ENCODE measurements at regions not wholly inside any gene's neighbourhood (a gene's known extent, or its start where the extent isn't known, plus 50 kb on each side); places are given as distances from the start of the nearest gene placed in this dataset.
"Not testable (repeated sequence)": the region's sequence is repeated elsewhere in the genome, so short reads cannot be mapped to it uniquely, and the experiment has no call there.

DNA sequence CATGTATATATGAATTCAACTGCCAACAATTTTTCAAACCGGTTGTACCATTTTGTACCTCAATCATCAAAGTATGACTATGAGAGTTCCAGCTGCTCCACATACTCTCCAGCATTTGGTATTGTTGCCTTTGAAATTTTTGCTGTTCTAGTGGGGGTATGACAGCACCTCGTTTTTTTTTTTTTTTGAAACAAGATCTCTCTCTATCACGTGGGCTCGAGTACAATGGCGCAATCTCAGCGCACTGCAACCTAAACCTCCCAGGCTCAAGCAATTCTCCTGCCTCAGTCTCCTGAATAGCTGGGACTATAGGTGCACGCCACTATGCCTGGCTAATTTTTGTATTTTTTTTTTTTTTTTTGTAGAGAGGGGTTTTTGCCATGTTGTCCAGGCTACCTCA is 144.7 kb upstream of the JARID2 start:
- no peak for DNase-seq (ENCODE audit: low read depth)
- in situ Hi-C loops (cut with HindIII; ENCODE audit: low pct_unique_long_range_greater_than_20kb, low sequenced_read_pairs), result no loop called here

DNA sequence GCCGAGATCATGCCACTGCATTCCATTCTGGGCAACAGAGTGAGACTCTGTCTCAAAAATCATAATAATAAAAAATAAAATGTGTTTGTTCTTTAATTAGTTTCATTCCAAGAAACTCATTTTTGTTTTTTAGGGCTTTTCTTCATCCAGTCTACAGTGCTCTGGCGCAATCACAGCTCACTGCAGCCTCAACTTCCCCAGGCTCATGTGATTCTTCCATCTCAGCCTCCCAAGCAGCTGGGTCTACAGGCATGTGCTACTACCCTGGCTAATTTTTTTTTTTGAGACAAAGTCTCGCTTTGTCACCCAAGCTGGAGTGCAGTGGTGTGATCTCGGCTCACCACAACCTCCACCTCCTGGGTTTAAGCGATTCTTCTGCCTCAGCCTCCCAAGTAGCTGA is 143.6 kb upstream of the JARID2 start:
- DNase-seq (ENCODE audit: low read depth), result no peak
- in situ Hi-C loops (cut with HindIII; ENCODE audit: low pct_unique_long_range_greater_than_20kb, low sequenced_read_pairs), result no loop called here

DNA sequence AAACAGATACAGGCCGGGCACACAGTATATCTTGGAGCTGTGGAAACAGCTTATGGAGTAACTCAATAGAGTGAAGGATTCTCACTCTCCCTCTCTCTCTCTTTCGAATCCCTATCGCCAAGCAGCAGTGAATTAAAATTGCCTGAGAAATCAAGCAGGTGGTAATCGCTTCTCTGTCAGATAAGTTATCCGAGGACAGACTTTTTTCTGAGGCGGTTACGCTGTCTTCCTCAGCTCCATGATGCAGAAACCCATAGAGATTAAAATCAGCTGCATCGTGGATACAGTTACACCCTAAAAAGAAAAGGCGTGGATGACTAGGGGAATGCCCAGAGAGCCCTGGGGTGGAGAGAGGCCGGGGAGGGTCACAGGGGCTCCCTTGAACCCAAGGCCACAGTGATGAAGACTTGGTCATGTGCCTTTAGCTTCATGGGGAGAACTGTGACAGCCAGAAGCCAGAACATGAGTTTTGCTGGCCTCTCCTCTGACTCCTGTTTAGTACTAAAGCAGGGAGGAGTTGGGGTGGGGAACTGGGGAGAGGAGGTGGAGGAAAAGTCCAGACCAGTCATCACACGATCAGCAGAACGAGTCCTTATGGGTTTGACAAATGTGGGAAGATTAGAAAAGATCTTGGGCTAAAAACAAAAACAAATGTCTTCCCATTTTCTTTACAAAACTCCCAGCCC is 138.8 kb upstream of the JARID2 start:
- DNase-seq (ENCODE audit: low read depth), result no peak
- in situ Hi-C loops (cut with HindIII; ENCODE audit: low pct_unique_long_range_greater_than_20kb, low sequenced_read_pairs), result no loop called here

DNA sequence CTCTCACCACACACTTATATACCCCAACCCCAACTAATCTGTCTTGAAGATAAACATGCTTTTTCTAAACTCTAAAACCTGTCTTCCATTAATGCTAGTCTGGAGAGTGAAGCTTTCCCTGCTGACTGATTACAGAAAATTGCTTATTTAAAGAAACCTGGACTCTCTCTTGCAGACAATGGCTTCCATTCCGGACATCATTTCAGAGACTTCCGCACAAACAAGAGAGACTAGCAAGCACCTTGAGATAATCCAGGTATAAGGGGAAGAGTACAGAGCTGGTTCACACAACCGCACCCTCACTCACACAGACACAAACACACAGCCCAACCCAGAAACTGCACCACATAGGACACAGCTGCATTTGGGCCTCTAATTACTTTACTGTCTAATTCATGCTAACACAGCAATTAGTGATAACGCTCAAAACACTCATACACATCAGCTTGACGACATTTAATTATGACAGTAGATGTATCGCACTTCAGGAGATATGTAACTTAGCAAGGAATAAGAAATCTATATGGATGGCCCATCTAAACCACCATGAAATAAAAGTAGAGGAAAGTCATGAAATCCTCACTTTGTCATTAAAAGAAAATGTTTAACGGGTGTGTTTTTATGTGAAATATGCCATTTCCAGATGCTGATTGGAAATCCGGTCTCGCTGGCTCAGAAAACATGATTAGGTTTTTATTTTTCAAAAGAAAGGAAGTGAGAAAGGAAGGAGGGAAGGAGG is 138.1 kb upstream of the JARID2 start:
- DNase-seq (ENCODE audit: low read depth), result no peak
- in situ Hi-C loops (cut with HindIII; ENCODE audit: low pct_unique_long_range_greater_than_20kb, low sequenced_read_pairs), result no loop called here

DNA sequence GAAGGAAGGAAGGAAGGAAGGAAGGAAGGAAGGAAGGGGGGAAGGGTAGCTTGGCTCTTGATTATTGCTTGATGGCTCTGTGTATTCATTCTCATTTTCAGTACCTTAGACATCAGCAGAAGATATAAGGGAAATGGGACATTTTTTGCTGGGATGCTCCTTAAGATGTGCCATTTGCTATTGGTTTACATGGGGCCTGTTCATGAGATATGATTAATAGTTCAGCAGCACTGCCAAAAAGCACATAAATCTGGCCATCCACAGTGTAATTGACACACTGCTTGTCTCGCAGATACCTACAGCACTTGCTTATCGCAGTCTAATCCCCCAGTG is 137.5 kb upstream of the JARID2 start:
- no peak for DNase-seq (ENCODE audit: low read depth)
- in situ Hi-C loops (cut with HindIII; ENCODE audit: low pct_unique_long_range_greater_than_20kb, low sequenced_read_pairs), result no loop called here

DNA sequence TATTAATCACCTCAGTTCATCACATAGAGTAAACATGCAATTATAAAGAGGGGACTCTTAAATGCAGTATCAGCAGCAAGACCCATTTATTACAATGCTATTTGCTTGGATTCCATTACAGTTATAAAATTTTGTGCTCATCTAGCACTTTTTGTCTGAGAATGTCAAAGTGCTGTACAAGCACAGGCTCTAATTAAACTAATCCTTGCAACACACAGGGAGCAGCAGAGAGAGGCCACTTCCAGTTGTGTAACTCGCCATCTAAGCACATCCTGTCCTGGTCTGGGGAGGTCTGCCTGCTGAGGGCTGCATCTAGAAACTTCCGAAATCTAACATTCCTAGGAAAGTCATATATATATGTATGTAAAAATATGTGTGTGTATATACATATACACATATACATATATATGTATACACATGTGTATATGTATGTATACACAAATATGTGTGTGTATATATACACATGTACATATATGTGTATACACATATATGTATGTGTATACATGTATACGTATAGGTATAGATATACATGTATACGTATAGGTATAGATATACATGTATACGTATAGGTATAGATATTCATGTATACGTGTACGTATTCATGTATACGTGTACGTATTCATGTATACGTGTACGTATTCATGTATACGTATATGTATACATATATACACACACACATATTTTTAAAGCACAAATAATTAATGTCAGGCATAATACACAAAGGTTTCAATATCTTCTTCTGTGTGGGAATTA is 136.4 kb upstream of the JARID2 start:
- in situ Hi-C loops (cut with HindIII; ENCODE audit: low pct_unique_long_range_greater_than_20kb, low sequenced_read_pairs), result no loop called here
- DNase-seq (ENCODE audit: low read depth), result no peak

DNA sequence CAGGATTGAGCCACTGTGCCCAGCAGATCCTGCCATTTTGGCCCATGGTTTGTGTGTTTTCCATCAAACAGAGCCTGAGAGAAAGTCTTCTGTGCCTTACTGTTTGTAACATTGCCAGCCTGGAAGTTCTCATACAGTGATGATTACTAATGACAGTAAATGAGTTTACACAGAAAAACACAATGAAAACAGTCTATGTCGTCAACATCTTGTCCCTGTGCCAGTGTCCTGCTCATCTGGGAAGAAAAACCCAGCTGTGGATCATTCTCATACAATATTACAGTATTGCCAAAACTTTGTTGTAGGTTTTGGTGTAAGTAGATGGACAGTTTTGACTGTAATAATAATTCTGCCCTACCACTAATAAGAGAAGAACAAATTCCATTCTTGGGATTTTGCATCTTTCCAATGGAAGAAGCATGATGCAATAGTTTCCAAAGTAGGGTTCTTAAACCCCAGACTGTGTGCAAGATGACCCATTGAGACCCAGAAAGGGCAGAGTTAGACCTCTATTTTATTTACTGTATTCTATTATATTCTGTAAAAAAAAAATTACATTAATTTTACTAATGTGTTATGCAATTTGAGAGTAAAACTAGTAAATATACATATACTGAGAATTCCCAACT is 135.0 kb upstream of the JARID2 start:
- in situ Hi-C loops (cut with HindIII; ENCODE audit: low pct_unique_long_range_greater_than_20kb, low sequenced_read_pairs), result no loop called here

DNA sequence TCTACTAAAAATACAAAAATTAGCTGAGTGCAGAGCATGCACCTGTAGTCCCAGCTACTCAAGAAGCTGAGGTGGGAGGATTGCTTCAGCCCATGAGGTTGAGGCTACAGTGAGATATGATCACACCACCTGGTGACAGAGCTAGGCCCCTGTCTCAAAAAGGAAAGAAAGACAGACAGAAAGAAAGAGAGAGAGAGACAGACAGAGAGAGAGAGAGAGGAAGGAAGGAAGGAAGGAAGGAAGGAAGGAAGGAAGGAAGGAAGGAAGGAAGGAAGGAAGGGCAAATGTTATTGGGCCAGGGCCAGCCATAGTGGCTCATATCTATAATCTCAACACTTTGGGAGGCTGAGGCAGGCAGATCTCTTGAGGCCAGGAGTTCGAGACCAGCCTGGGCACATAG is 134.3 kb upstream of the JARID2 start:
- not testable (repeated sequence) for DNase-seq (ENCODE audit: low read depth)

More for the DNA sequence above, 135.0 kb upstream of the JARID2 start:
- DNase-seq (ENCODE audit: low read depth), result no peak

DNA sequence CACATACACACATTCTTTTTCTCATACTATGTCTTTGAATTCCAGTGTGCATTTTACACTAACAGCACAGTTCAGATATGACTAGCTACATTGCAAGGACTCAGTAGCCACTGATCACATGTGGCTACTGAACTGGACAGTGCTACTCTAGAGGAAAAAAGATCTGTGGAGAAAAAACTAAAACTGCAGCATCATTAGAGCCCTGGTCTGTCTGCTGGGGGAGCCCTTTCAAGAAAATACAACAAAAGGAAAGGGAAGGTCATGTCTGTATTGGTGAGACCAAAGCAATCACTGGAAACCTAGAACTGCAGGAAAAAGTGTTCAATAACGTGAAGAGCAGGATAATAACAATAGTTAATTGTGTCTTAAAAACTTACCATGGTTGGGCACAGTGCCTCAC is 132.3 kb upstream of the JARID2 start:
- no peak for DNase-seq (ENCODE audit: low read depth)
- in situ Hi-C loops (cut with HindIII; ENCODE audit: low pct_unique_long_range_greater_than_20kb, low sequenced_read_pairs), result no loop called here

More for the DNA sequence above, 134.3 kb upstream of the JARID2 start:
- in situ Hi-C loops (cut with HindIII; ENCODE audit: low pct_unique_long_range_greater_than_20kb, low sequenced_read_pairs), result not testable (repeated sequence)

DNA sequence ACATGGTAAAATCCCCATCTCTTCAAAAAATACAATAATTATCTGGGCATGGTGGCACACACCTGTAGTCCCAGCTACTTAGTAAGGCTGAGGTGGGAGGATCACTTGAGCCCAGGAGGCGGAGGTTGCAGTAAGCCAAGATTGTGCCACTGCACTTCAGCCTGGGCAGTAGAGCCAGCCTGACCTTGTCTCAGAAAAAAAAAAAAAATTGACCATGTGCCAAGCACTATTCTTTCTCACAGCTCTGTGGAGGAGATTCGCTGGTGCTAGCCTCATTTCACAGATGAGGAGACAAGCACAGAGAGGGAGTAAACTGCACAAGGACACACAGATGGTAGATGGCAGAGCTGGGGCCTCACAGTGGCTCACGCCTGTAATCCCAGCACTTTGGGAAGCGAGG is 131.8 kb upstream of the JARID2 start:
- in situ Hi-C loops (cut with HindIII; ENCODE audit: low pct_unique_long_range_greater_than_20kb, low sequenced_read_pairs), result no loop called here

DNA sequence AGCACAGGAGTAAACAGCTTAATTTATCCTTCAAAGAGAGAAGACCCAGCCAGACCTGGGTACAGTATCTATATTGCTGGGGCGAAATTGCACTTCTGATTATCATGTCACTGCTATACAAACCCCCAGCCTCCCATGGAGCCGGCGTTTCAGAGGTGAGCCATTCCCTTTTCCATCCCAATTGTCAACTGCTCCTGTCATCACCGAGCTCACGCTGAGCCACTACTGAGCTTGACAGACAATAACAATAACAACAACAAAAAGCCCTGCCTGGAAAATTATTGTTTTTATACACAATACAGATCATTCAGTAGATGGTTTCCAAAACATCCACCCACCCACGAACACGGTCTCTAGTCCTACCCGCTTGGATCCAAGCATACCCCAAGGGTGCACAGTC is 129.0 kb upstream of the JARID2 start:
- in situ Hi-C loops (cut with HindIII; ENCODE audit: low pct_unique_long_range_greater_than_20kb, low sequenced_read_pairs), result no loop called here
- DNase-seq (ENCODE audit: low read depth), result no peak

More for the DNA sequence above, 131.8 kb upstream of the JARID2 start:
- no peak for DNase-seq (ENCODE audit: low read depth)

DNA sequence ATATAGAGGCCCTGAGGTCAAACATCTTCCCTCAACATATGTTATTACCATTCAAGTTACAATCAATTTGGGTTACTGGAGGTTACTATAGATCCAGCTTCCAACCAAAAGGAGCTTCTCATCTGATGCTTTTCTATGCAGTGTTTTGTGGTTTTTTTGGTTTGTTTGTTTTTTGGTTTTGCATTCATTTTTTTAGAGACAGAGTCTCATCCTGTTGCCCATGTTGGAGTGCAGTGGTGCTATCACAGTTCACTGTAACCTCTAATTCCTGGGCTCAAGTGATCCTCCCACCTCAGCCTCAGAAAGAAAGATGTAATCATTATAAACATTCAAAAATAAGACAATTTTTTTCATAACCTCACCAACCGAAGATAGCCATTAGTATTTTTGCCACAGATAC is 124.4 kb upstream of the JARID2 start:
- in situ Hi-C loops (cut with HindIII; ENCODE audit: low pct_unique_long_range_greater_than_20kb, low sequenced_read_pairs), result no loop called here
- DNase-seq (ENCODE audit: low read depth), result no peak

DNA sequence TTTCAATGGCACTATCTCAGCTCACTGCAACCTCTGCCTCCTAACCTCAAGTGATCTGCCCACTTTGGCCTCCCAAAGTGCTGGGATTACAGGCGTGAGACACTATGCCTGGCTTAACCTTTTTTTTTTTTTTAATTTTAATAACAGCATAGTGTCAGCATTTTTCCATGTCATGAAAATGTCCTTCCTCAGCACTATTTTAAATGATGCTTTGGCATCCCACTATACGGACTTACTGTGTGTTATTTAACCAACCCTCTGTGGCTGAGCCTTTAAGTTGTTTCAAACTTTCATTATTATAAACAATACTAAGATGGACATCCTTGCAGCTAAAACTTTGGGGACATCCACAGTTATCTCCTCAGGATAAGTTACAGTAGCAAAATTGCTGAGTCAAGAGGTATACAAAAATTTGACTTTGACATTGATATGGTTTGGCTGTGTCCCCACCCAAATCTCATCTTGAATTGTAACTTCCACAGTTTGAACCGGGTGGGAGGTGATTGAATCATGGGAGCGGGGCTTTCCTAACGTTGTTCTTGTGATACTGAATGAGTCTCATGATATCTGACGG is 123.8 kb upstream of the JARID2 start:
- in situ Hi-C loops (cut with HindIII; ENCODE audit: low pct_unique_long_range_greater_than_20kb, low sequenced_read_pairs), result no loop called here
- no peak for DNase-seq (ENCODE audit: low read depth)

DNA sequence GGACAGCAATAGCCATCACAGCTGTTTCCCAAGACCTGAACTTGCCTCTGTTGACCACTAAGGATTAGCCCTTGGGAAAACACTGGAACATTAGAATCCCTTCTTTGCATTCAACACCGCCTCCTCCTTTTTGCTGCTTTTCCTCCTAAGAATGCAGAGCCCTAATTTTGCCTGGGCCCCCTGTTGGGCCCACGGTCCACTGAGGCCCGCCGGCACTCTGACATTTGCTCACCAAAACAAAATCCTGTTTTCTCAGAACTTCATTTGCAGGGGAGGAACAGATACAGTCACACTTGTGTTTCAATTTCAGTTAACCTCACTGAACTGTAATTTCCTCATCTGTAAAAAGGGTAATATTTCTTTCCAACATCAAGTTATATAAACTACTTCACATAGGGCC is 116.0 kb upstream of the JARID2 start:
- in situ Hi-C loops (cut with HindIII; ENCODE audit: low pct_unique_long_range_greater_than_20kb, low sequenced_read_pairs), result no loop called here
- no peak for DNase-seq (ENCODE audit: low read depth)

DNA sequence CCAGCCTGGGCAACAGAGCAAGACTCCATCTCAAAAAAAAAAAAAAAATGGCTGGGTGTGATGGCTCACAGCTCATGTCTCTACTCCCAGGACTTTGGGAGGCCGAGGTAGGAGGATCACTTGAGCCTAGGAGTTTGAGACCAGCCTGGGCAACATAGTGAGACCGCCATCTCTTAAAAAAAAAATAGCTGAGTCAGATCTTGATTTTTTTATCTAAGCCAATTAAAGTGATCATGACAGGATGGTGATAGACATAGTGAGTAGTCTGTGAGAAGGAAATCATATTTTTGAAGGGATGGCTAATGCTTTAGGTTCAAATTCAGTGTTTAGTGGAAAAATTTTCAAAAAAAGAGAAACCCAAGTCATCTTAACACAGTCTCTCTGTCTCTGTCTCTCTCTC is 114.6 kb upstream of the JARID2 start:
- in situ Hi-C loops (cut with HindIII; ENCODE audit: low pct_unique_long_range_greater_than_20kb, low sequenced_read_pairs), result no loop called here
- DNase-seq (ENCODE audit: low read depth), result no peak

DNA sequence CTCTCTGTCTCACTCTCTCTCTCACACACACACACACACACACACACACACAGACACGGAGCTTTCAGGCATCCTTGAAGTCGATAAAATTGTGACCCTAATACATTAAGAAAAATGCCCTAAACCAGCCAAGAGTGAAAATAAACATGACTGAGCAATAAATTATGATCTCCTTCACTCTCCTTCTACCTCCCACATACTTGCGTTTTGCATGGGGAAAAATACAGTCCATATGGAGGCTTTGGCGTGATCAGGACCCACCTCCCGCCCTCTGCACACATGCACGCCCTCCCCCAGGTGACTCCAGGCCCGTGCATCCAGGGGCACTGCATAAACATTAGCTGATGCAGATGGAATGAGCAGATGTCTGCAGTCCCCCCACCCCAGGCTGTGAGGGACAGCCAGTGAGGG is 114.2 kb upstream of the JARID2 start:
- DNase-seq (ENCODE audit: low read depth), result peak; percentile 50
- in situ Hi-C loops (cut with HindIII; ENCODE audit: low pct_unique_long_range_greater_than_20kb, low sequenced_read_pairs), result no loop called here

DNA sequence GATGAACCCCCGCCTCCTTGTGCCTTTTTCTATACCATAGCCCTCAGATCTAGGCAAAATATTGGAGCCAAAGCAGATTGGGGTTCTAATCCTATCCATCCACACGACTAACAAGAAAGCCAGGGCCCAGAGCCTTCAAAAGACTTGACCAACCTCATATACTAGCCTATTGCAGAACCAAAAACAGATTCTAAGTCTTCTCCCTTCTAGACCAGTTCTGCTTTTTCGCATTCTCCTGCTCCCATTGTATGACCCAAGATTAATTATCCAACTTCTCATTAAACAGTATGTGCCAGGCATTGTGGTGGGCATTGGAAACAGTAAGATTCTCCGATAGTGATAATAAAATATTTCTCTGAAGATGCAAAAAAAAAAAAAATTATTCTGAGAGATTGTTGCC is 113.7 kb upstream of the JARID2 start:
- in situ Hi-C loops (cut with HindIII; ENCODE audit: low pct_unique_long_range_greater_than_20kb, low sequenced_read_pairs), result no loop called here
- DNase-seq (ENCODE audit: low read depth), result no peak

DNA sequence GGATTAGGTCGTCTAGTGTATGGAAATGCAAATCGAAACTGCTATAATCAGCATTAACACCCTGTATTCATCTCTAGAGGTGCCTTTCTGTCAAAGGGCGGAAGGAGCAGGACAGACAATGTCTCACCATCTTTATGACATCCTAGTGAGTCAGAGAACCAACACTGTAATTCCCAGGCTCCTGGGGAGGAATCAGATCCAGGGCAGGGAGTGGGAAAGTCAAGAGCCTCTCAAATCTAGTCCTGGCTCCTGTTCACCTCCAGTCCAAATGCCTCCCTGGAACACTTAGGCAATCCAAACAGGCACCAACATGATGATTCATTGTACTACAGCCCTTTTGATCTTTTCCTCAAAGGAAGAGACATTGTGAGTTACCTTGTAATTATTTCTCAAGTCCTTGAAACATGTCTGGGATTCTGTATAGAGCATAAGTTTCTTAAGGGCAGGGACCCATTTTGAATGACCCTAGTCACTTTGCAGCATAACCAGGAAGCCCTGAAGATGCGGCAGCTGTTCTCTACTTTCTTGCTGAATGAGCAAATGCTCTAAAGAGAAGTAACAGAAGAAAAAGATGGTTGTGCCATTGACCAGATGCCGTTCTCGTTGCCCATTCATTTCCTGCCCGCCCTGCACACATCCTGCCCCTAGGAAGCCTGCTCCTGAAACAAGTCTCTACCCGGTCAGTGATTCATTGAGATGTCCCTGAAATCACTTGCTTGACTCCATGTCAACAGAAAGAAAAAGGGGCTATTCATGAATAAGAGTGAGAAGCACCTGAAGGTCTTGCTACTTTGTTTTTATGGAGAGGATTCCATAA is 112.8 kb upstream of the JARID2 start:
- peak; percentile 78 for DNase-seq (ENCODE audit: low read depth)
- in situ Hi-C loops (cut with HindIII; ENCODE audit: low pct_unique_long_range_greater_than_20kb, low sequenced_read_pairs), result no loop called here

All from Caki2 (cell line).